Testis (tissue), 2 donors: ENCODE measurements at regions not wholly inside any gene's neighbourhood (a gene's known extent, or its start where the extent isn't known, plus 50 kb on each side); places are given as distances from the start of the nearest gene placed in this dataset.

Source experiments
- CTCF ChIP-seq, 3 experiments: fragments of 450-650 bp in 2 of 3; fragments of 200-600 bp in 1 of 3; sonication (generic) in 1 of 3; IDR thresholded peaks; one replicate each; pipeline ENCODE4 v1.5.1; 2016 to 2019; ENCODE audit warnings: antibody characterized with exemption in 3 of 3, mild to moderate bottlenecking in 2 of 3, moderate library complexity in 1 of 3
- POLR2A ChIP-seq: fragments of 450-650 bp; IDR thresholded peaks from one replicate; pipeline ENCODE4 v1.6.1; 2017; ENCODE audit warnings: antibody characterized with exemption, mild to moderate bottlenecking, moderate library complexity

GRCh38 chr7:94741179-94741578, 85.2 kb upstream of the SGCE start:
- TF ChIP-seq CTCF (IDR thresholded peaks at IDR 0.05) (no peak), POLR2A (no peak)
